HUES48 (cell line): ENCODE measurements at regions not wholly inside any gene's neighbourhood (a gene's known extent, or its start where the extent isn't known, plus 50 kb on each side); places are given as distances from the start of the nearest gene placed in this dataset.
"Not testable (repeated sequence)": the region's sequence is repeated elsewhere in the genome, so short reads cannot be mapped to it uniquely, and the experiment has no call there.

Source experiments
- H3K27ac ChIP-seq: one replicate; pipeline ENCODE4 v1.7.0; 2013; ENCODE audit warnings: low read depth, low read length, inconsistent platforms
- H3K27me3 ChIP-seq: 2 replicates; pipeline ENCODE4 v1.6.1; 2013; ENCODE audit warnings: mild to moderate bottlenecking, low read length; ENCODE audit not compliant: control insufficient read depth, insufficient read depth
- H3K36me3 ChIP-seq: 2 replicates; pipeline ENCODE4 v1.6.1; 2013; ENCODE audit warnings: low read length; ENCODE audit not compliant: control insufficient read depth, insufficient read depth
- H3K4me1 ChIP-seq: 2 replicates; pipeline ENCODE4 v1.6.1; 2013; ENCODE audit warnings: mild to moderate bottlenecking, low read length; ENCODE audit not compliant: control insufficient read depth, insufficient read depth
- H3K4me3 ChIP-seq: 2 replicates; pipeline ENCODE4 v1.5.1; 2013; ENCODE audit warnings: mild to moderate bottlenecking, low read depth, low read length
- H3K9ac ChIP-seq: 2 replicates; pipeline ENCODE4 v1.6.1; 2013; ENCODE audit warnings: mild to moderate bottlenecking, low read depth, low read length, moderate library complexity
- H3K9me3 ChIP-seq: 2 replicates; pipeline ENCODE4 v1.6.1; 2013; ENCODE audit warnings: low read length; ENCODE audit not compliant: control insufficient read depth, insufficient read depth

- Histone ChIP-seq H3K27ac (no peak overlapping the region), H3K27me3 (no peaks in the 10 kb centered on the region), H3K9ac (no peak overlapping the region), H3K4me1 (no peaks in the 10 kb centered on the region), H3K36me3 (no peaks in the 10 kb centered on the region), H3K9me3 (no peaks in the 10 kb centered on the region), H3K4me3 (no peak overlapping the region)
These were observed 527.1 kb upstream of the FLRT2 start for GRCh38 chr14:85002846-85003245.

DNA sequence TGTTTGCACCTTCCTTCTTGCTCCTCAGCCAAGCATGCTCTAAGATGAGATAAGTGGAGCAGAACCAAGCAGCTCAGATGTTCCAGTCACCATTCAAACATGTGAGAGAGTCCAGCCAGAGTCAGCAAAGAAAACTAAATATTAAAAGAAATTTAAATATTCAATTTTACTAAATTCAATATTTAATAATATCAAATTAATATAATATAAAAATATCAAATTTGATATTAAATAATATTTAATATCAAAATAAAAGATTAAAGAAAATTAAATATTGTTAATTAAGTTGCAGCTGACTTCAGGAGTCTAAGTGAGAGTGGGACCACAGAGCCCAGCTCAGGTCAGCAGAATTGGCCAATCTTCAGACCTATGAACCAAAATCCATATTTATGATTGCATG is 526.1 kb upstream of the FLRT2 start:
- Histone ChIP-seq H3K27me3 (no peaks in the 10 kb centered on the region), H3K36me3 (no peaks in the 10 kb centered on the region), H3K4me3 (no peak overlapping the region), H3K27ac (no peak overlapping the region), H3K9me3 (no peaks in the 10 kb centered on the region), H3K4me1 (no peaks in the 10 kb centered on the region), H3K9ac (no peak overlapping the region)

DNA sequence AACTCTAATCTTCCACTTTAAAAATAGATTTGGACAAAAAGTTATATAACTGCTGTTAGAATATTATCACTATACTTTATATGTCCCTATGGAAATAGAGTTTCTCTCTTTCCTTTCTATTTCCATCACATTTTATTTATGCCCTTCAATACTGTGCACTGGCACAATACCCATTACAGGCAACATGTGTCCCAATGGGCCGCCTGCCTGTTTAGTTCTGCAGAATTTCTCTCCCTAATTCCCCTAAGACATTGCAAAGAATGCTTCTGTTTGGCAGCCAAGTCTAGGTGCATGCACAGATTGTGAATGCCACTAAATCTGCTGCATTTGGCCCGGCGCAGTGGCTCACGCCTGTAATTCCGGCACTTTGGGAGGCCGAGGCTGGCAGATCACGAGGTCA is 520.4 kb upstream of the FLRT2 start:
- H3K36me3 ChIP-seq, result no peaks in the 10 kb centered on the region
- H3K9ac ChIP-seq, result no peak overlapping the region
- no peak overlapping the region for H3K27ac ChIP-seq
- H3K4me3 ChIP-seq, result no peak overlapping the region
- H3K27me3 ChIP-seq, result no peaks in the 10 kb centered on the region
- no peaks in the 10 kb centered on the region for H3K9me3 ChIP-seq
- no peaks in the 10 kb centered on the region for H3K4me1 ChIP-seq

GRCh38 chr14:85010186-85010585 is 519.8 kb upstream of the FLRT2 start:
- no peak overlapping the region for H3K27ac ChIP-seq
- no peak overlapping the region for H3K9ac ChIP-seq
- H3K4me3 ChIP-seq, result no peak overlapping the region
- H3K27me3 ChIP-seq, result no peaks in the 10 kb centered on the region
- no peaks in the 10 kb centered on the region for H3K4me1 ChIP-seq
- H3K36me3 ChIP-seq, result no peaks in the 10 kb centered on the region
- H3K9me3 ChIP-seq, result no peaks in the 10 kb centered on the region

GRCh38 chr14:85016496-85016895 is 513.4 kb upstream of the FLRT2 start:
- no peaks in the 10 kb centered on the region; the same call in 1 of the 2 replicates for H3K9me3 ChIP-seq
- H3K4me3 ChIP-seq, result no peak overlapping the region
- H3K9ac ChIP-seq, result no peak overlapping the region

DNA sequence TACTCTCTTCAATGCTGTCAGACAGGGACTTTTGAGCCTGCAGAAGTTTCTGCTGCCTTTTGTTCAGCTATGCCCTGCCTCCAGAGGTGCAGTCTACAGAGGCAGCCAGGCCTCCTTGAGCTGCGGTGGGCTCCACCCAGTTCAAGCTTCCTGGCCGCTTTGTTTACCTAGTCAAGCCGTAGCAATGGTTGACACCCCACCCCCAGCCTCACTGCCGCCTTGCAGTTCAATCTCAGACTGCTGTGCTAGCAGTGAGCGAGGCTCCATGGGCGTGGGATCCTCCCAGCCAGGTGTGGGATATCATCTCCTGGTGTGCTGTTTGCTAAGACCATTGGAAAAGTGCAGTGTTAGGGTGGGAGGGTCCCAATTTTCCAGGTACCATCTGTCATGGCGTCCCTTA is 506.1 kb upstream of the FLRT2 start:
- H3K4me3 ChIP-seq, H3K9ac ChIP-seq, H3K36me3 ChIP-seq, H3K27me3 ChIP-seq, H3K9me3 ChIP-seq, H3K4me1 ChIP-seq, H3K27ac ChIP-seq: not testable (repeated sequence)

More at GRCh38 chr14:85016496-85016895, 513.4 kb upstream of the FLRT2 start:
- Histone ChIP-seq H3K4me1 (no peaks in the 10 kb centered on the region), H3K27ac (no peak overlapping the region), H3K36me3 (no peaks in the 10 kb centered on the region), H3K27me3 (no peaks in the 10 kb centered on the region)

GRCh38 chr14:85024931-85025330 is 505.0 kb upstream of the FLRT2 start:
- H3K27ac ChIP-seq, result no peak overlapping the region
- no peaks in the 10 kb centered on the region for H3K4me1 ChIP-seq
- H3K36me3 ChIP-seq, result no peaks in the 10 kb centered on the region
- H3K9ac ChIP-seq, result no peak overlapping the region
- no peak overlapping the region for H3K4me3 ChIP-seq
- H3K27me3 ChIP-seq, result no peaks in the 10 kb centered on the region
- no peaks in the 10 kb centered on the region; the same call in 1 of the 2 replicates for H3K9me3 ChIP-seq

DNA sequence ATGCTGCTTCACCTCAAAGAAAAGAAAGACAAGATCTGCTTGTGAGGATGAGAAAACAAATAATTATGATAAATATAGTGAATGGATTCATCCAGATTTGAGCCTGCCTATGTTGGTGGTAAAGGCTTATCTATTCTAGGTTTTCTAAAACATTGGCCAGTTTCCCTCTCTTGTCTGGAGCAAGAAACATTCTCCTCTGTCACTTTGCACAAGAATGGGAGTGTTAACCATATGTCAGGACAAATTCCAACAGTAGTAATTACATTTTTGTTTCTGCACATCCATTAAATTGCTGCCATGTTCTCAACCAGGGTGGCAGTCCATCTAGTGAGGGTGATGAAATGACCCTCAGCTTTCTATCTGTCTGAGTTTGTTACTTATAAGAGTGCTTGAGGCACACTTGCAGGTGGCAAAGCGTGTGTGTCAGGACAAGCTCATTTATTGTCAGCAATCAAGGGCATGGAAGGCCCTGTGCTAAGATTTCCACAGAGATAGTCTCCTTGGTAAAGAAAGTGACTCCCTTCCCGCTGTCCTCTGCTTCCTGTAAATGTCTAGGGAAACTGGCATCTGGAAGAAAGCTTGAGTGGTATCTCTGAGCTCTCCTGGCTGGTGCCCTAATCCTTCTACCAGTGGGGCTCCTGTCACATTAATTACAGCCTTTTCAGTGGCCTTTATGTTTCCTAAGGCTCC is 502.1 kb upstream of the FLRT2 start:
- H3K4me1 ChIP-seq, result no peaks in the 10 kb centered on the region
- H3K4me3 ChIP-seq, result no peak overlapping the region
- H3K27me3 ChIP-seq, result no peaks in the 10 kb centered on the region
- H3K36me3 ChIP-seq, result no peaks in the 10 kb centered on the region
- no peaks in the 10 kb centered on the region; the same call in 1 of the 2 replicates for H3K9me3 ChIP-seq
- H3K9ac ChIP-seq, result no peak overlapping the region
- no peak overlapping the region for H3K27ac ChIP-seq

DNA sequence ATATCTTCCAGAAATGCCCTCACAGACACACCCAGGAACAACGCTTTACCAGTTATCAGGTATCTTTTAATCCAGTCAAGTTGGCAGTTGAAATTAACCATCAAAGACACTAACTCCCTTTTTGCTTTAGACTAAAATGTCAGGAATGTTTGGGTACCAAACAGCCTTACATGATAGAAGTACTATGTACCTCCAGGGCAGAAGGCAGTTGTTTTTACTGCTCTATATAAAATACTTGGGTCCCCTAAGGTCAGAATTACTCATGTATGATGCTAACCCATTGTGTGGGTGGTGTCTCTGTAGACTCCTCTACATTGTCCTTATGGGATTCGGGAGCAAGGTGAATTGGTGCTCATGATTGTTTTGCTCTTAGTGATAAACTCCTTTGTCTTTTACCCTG is 492.5 kb upstream of the FLRT2 start:
- Histone ChIP-seq H3K9ac (no peak overlapping the region), H3K36me3 (no peaks in the 10 kb centered on the region), H3K4me3 (no peak overlapping the region), H3K27ac (no peak overlapping the region), H3K27me3 (no peaks in the 10 kb centered on the region), H3K4me1 (no peaks in the 10 kb centered on the region), H3K9me3 (no peaks in the 10 kb centered on the region)

GRCh38 chr14:85038526-85039352 is 491.2 kb upstream of the FLRT2 start:
- H3K36me3 ChIP-seq, result no peaks in the 10 kb centered on the region
- no peak overlapping the region for H3K9ac ChIP-seq
- H3K27ac ChIP-seq, result no peak overlapping the region
- H3K27me3 ChIP-seq, result no peaks in the 10 kb centered on the region
- H3K4me3 ChIP-seq, result no peak overlapping the region
- no peaks in the 10 kb centered on the region for H3K4me1 ChIP-seq
- no peaks in the 10 kb centered on the region for H3K9me3 ChIP-seq

DNA sequence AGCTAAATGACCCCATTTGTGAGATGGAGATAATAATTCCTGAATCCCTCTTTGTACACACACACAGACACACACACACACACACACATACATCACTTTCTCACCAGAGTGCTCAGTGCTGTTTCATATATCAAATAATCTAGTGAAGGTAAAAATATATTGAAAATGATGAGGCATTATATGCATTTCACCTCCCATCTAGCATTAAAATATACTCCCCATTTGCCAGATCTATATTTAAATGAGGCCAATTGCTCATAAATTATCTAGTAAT is 490.7 kb upstream of the FLRT2 start:
- Histone ChIP-seq H3K9me3 (no peaks in the 10 kb centered on the region), H3K27me3 (no peaks in the 10 kb centered on the region), H3K4me1 (no peaks in the 10 kb centered on the region), H3K36me3 (no peaks in the 10 kb centered on the region), H3K27ac (no peak overlapping the region), H3K4me3 (no peak overlapping the region), H3K9ac (no peak overlapping the region)
